Natural killer cell (primary cell): ENCODE measurements at regions not wholly inside any gene's neighbourhood (a gene's known extent, or its start where the extent isn't known, plus 50 kb on each side); places are given as distances from the start of the nearest gene placed in this dataset.

Experiments used
- ATAC-seq, 3 donors: fragments of 150-1000 bp in 2 of 3; fragments of 200-7000 bp in 1 of 3; cut with Tn5 transposase; 1 replicate in 1 of 3; 2 replicates in 2 of 3; pipeline ENCODE4 v1.10.0; 2021; ENCODE audit warnings: mild to moderate bottlenecking in 2 of 3, moderate library complexity in 2 of 3
- DNase-seq, 2 donors: peaks; one replicate each; pipeline versions ENCODE4 v3.0.0 to v3.0.0-alpha.2; 2013 to 2021; ENCODE audit warnings: mixed read lengths in 1 of 2
- H3K27ac ChIP-seq: one replicate; pipeline ENCODE4 v1.5.1; 2013; ENCODE audit warnings: mild to moderate bottlenecking, low read length
- H3K27me3 ChIP-seq: one replicate; pipeline ENCODE4 v1.6.1; 2013; ENCODE audit warnings: low read length; ENCODE audit not compliant: control insufficient read depth, insufficient read depth
- H3K36me3 ChIP-seq: one replicate; pipeline ENCODE4 v1.6.1; 2013; ENCODE audit warnings: low read length; ENCODE audit not compliant: control insufficient read depth, insufficient read depth
- H3K4me1 ChIP-seq: one replicate; pipeline ENCODE4 v1.6.1; 2013; ENCODE audit warnings: low read length; ENCODE audit not compliant: control insufficient read depth, insufficient read depth
- H3K4me3 ChIP-seq: one replicate; pipeline ENCODE4 v1.5.1; 2013; ENCODE audit warnings: low read length
- H3K9me3 ChIP-seq: one replicate; pipeline ENCODE4 v1.6.1; 2013; ENCODE audit warnings: low read length; ENCODE audit not compliant: control insufficient read depth, insufficient read depth
- H3K27ac Mint-ChIP-seq, 2 donors: one replicate each; pipeline ENCODE4 v1.8.0; 2022; ENCODE audit warnings: mild to moderate bottlenecking in 2 of 2, mixed read lengths in 2 of 2, moderate library complexity in 1 of 2
- H3K27me3 Mint-ChIP-seq, 2 donors: one replicate each; pipeline ENCODE4 v1.8.0; 2022; ENCODE audit warnings: low read depth in 2 of 2, mixed read lengths in 2 of 2
- H3K36me3 Mint-ChIP-seq: one replicate; pipeline ENCODE4 v1.8.0; 2022; ENCODE audit warnings: mixed read lengths
- H3K4me1 Mint-ChIP-seq, 2 donors: one replicate each; pipeline ENCODE4 v1.8.0; 2022; ENCODE audit warnings: mixed read lengths in 2 of 2
- H3K4me3 Mint-ChIP-seq: one replicate; pipeline ENCODE4 v1.8.0; 2022; ENCODE audit warnings: mild to moderate bottlenecking, moderate library complexity, mixed read lengths
- H3K9me3 Mint-ChIP-seq, 2 donors: one replicate each; pipeline ENCODE4 v1.8.0; 2022; ENCODE audit warnings: mixed read lengths in 2 of 2
- WGBS: methylation state at CpG from one replicate; pipeline ENCODE4 v1.1.7; 2013; ENCODE audit warnings: missing lambda C conversion rate; ENCODE audit not compliant: insufficient coverage; 5-methylcytosine and 5-hydroxymethylcytosine counted together
- intact Hi-C: fragments of 100-400 bp; cut with micrococcal nuclease; formaldehyde crosslinking; loops from one replicate; pipeline ENCODE4 v1.14.2; 2022
- TF ChIP-seq, protein P1 (sequence below): fragments of 200-600 bp; IDR thresholded peaks from one replicate; pipeline ENCODE4 v1.8.0; 2022; ENCODE audit warnings: antibody characterized with exemption

DNA sequence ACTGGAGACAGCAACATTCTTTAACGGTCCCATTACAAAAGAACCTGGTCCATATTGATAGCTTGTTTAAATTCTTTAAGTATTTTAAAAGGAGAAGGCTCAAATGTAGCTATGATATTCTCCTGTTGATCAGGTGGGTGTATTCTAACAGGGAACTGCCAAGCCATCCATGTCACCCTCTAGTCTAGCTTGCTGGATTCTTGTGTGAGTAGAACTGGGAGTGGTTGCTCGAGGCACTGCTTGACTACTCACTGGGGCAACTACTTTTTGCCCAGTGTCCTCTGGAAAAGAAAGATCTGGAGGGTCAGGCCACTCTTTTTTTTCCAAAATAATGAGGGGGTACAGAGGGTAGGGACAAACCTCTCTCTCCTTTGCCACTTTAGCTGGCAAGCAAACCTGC is 155.1 kb downstream of the ZNF518B start:
- no peak for ATAC-seq
- TF ChIP-seq, protein P1, sequence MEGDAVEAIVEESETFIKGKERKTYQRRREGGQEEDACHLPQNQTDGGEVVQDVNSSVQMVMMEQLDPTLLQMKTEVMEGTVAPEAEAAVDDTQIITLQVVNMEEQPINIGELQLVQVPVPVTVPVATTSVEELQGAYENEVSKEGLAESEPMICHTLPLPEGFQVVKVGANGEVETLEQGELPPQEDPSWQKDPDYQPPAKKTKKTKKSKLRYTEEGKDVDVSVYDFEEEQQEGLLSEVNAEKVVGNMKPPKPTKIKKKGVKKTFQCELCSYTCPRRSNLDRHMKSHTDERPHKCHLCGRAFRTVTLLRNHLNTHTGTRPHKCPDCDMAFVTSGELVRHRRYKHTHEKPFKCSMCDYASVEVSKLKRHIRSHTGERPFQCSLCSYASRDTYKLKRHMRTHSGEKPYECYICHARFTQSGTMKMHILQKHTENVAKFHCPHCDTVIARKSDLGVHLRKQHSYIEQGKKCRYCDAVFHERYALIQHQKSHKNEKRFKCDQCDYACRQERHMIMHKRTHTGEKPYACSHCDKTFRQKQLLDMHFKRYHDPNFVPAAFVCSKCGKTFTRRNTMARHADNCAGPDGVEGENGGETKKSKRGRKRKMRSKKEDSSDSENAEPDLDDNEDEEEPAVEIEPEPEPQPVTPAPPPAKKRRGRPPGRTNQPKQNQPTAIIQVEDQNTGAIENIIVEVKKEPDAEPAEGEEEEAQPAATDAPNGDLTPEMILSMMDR, result no peak

DNA sequence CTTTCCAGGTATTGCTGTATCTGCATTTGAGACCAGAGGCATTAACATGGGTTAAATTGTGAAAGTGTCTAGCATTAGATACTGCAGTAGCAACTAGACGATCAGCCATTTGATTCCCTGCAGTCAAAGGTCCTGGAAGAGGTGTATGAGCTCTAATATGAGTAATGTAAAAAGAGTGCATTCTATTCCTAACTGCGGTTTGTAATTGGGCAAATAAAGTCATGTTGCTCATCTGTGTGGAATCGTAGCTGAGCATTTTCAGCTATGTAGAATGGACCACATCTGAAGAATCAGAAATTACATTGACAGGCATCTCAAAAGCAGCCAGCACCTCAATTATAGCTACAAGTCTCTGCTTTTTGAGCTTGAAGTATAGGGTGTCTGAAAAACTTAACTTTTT is 157.6 kb downstream of the ZNF518B start:
- WGBS, result 72% methylated on average over 3 of the region's 3 CpGs
- H3K4me1 ChIP-seq, result no peaks in the 10 kb centered on the region
- intact Hi-C loops, result no loop called here
- H3K9me3 ChIP-seq, result no peaks in the 10 kb centered on the region
- H3K27me3 ChIP-seq, result no peaks in the 10 kb centered on the region
- DNase-seq (no peak), ATAC-seq (no peak)
- no peaks in the 10 kb centered on the region for H3K36me3 Mint-ChIP-seq
- H3K4me3 ChIP-seq, result no peak overlapping the region
- peaks cover 0 to 31% of the 10 kb centered on the region in 2 donors for H3K27me3 Mint-ChIP-seq
- no peak overlapping the region for H3K4me3 Mint-ChIP-seq
- H3K4me1 Mint-ChIP-seq, result no peaks in the 10 kb centered on the region
- H3K27ac Mint-ChIP-seq, result no peak overlapping the region
- no peaks in the 10 kb centered on the region for H3K9me3 Mint-ChIP-seq
- no peak overlapping the region for H3K27ac ChIP-seq
- TF ChIP-seq, protein P1, result no peak
- no peaks in the 10 kb centered on the region for H3K36me3 ChIP-seq

More for the DNA sequence above, 155.1 kb downstream of the ZNF518B start:
- intact Hi-C loops, result no loop called here
- WGBS, result 60% methylated on average over 1 of the region's 2 CpGs
- no peaks in the 10 kb centered on the region for H3K36me3 Mint-ChIP-seq
- no peaks in the 10 kb centered on the region for H3K9me3 Mint-ChIP-seq
- no peak overlapping the region for H3K4me3 ChIP-seq
- H3K4me1 Mint-ChIP-seq, result no peaks in the 10 kb centered on the region
- no peak overlapping the region for H3K4me3 Mint-ChIP-seq
- no peaks in the 10 kb centered on the region for H3K36me3 ChIP-seq
- H3K27ac ChIP-seq, result no peak overlapping the region
- no peak for DNase-seq
- no peak overlapping the region for H3K27ac Mint-ChIP-seq
- no peaks in the 10 kb centered on the region for H3K4me1 ChIP-seq
- no peaks in the 10 kb centered on the region for H3K9me3 ChIP-seq
- peaks cover 7 to 46% of the 10 kb centered on the region in 2 donors for H3K27me3 Mint-ChIP-seq
- no peaks in the 10 kb centered on the region for H3K27me3 ChIP-seq

DNA sequence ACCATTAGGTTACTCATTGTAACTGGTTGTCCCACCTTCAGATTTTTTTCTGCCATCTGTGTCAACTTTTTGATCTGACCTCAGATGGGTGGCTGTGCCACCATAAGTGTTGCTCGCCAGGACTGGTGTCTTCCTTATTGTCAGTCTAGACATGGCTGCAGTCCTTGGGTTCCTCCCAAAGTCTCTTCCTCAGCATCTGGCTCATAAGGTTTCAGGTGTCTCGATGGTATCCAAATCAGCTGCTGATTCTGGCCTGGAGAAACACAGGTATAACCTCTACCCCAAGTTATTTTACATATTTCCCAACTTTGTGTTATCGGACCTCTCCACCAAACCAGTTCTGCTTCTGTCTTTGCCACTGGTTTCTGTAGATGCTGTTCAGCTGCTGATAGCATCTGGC is 158.5 kb downstream of the ZNF518B start:
- H3K4me3 Mint-ChIP-seq, result no peak overlapping the region
- DNase-seq (no peak), ATAC-seq (no peak)
- TF ChIP-seq, protein P1, result no peak
- H3K9me3 Mint-ChIP-seq, result no peaks in the 10 kb centered on the region
- no peak overlapping the region for H3K27ac ChIP-seq
- 92% methylated on average over 3 of the region's 3 CpGs for WGBS
- intact Hi-C loops, result no loop called here
- H3K4me1 Mint-ChIP-seq, result no peaks in the 10 kb centered on the region
- no peaks in the 10 kb centered on the region for H3K36me3 ChIP-seq
- H3K27me3 Mint-ChIP-seq, result peaks cover 2 to 31% of the 10 kb centered on the region in 2 donors
- no peaks in the 10 kb centered on the region for H3K9me3 ChIP-seq
- H3K4me1 ChIP-seq, result no peaks in the 10 kb centered on the region
- H3K36me3 Mint-ChIP-seq, result no peaks in the 10 kb centered on the region
- H3K27ac Mint-ChIP-seq, result no peak overlapping the region
- H3K27me3 ChIP-seq, result no peaks in the 10 kb centered on the region
- H3K4me3 ChIP-seq, result no peak overlapping the region

DNA sequence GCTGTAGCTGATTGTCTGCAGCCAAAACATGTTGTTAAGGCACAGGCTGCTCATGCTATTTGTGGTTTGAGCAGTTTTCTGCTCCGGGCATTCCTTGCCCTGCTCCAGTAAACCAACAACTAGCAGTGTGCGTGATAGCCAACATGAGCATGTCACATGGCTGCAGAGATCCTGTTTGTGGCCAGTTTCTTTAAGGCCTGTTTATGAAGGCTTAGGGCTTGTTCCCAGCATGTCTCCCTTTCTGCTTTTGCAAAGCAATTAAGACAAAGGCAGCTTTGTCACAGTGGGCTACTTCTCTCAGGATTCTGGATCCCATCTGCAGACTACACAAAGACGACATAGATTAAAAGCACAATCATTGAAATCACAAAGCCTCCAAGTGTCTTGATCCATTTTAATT is 160.5 kb downstream of the ZNF518B start:
- H3K4me3 Mint-ChIP-seq, result no peak overlapping the region
- H3K9me3 Mint-ChIP-seq, result no peaks in the 10 kb centered on the region
- H3K4me1 ChIP-seq, result no peaks in the 10 kb centered on the region

More for the DNA sequence above, 160.5 kb downstream of the ZNF518B start:
- Histone ChIP-seq H3K9me3 (no peaks in the 10 kb centered on the region), H3K4me3 (no peak overlapping the region), H3K36me3 (no peaks in the 10 kb centered on the region), H3K27me3 (no peaks in the 10 kb centered on the region), H3K27ac (no peak overlapping the region)
- TF ChIP-seq, protein P1, result no peak
- H3K36me3 Mint-ChIP-seq, result no peaks in the 10 kb centered on the region
- intact Hi-C loops, result no loop called here
- DNase-seq (no peak), ATAC-seq (no peak)
- H3K4me1 Mint-ChIP-seq, result no peaks in the 10 kb centered on the region
- H3K27ac Mint-ChIP-seq, result no peak overlapping the region
- WGBS, result 79% methylated on average over 3 of the region's 3 CpGs
- peaks cover 3 to 25% of the 10 kb centered on the region in 2 donors for H3K27me3 Mint-ChIP-seq
